Immature natural killer cell (primary cell): ENCODE measurements at regions not wholly inside any gene's neighbourhood (a gene's known extent, or its start where the extent isn't known, plus 50 kb on each side); places are given as distances from the start of the nearest gene placed in this dataset.

Source experiments
- DNase-seq, 3 donors: peaks; one replicate each; pipeline ENCODE4 v3.0.0; 2022; ENCODE audit warnings: mixed read lengths in 1 of 3
- H3K27ac Mint-ChIP-seq, 6 donors: one replicate each; pipeline ENCODE4 v1.8.0; 2020; ENCODE audit warnings: mixed read lengths in 6 of 6, mild to moderate bottlenecking in 5 of 6, inconsistent platforms in 4 of 6, moderate library complexity in 3 of 6
- H3K27me3 Mint-ChIP-seq, 3 donors: one replicate each; pipeline ENCODE4 v1.8.0; 2020 to 2021; ENCODE audit warnings: low read depth in 3 of 3, mild to moderate bottlenecking in 3 of 3, mixed read lengths in 3 of 3, moderate library complexity in 3 of 3, inconsistent platforms in 1 of 3
- H3K36me3 Mint-ChIP-seq, 3 donors: one replicate each; pipeline ENCODE4 v1.8.0; 2020; ENCODE audit warnings: mixed read lengths in 3 of 3, inconsistent platforms in 2 of 3, mild to moderate bottlenecking in 2 of 3
- H3K4me1 Mint-ChIP-seq, 2 donors: one replicate each; pipeline ENCODE4 v1.8.0; 2020; ENCODE audit warnings: inconsistent platforms in 2 of 2, mild to moderate bottlenecking in 2 of 2, mixed read lengths in 2 of 2, moderate library complexity in 1 of 2
- H3K4me3 Mint-ChIP-seq, 5 donors: one replicate each; pipeline ENCODE4 v1.8.0; 2020; ENCODE audit warnings: mild to moderate bottlenecking in 5 of 5, mixed read lengths in 5 of 5, inconsistent platforms in 3 of 5, moderate library complexity in 3 of 5
- H3K9me3 Mint-ChIP-seq, 6 donors: one replicate each; pipeline ENCODE4 v1.8.0; 2020; ENCODE audit warnings: mild to moderate bottlenecking in 6 of 6, mixed read lengths in 6 of 6, inconsistent platforms in 4 of 6, moderate library complexity in 3 of 6

DNA sequence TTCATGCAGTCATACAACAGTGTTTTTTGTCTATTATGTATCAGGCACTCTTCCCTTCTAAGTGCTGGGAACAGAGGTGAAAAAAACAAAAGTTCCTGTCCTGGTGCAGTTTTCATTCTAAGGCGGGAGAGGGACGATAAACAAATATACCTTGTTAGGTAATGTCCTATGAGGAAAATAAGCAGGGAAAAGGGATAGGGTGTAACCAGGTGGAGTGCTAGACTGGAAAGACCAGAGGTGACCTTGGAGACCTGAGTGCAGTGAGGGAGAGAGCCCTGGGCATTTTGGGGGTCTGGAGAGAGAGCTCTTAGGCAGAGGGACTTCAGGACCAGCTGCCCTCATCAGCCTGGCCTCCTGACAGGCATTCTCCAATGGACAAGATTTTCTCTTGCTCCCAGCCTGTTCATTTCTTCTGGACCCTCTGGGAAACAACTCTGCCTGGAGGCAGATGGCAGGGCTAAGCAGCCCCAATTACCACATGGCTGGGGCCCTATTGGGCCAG, 97.2 kb upstream of the TJP1 start:
- H3K9me3 Mint-ChIP-seq = no peaks in the 10 kb centered on the region
- peaks cover 2 to 13% (median 4%) of the 10 kb centered on the region in 3 donors for H3K27me3 Mint-ChIP-seq
- DNase-seq = no peak
- H3K36me3 Mint-ChIP-seq = no peaks in the 10 kb centered on the region
- no peak overlapping the region for H3K27ac Mint-ChIP-seq
- H3K4me3 Mint-ChIP-seq = no peak overlapping the region
- H3K4me1 Mint-ChIP-seq = no peaks in the 10 kb centered on the region

GRCh38 chr15:29917600-29918597, 95.6 kb upstream of the TJP1 start:
- Mint-ChIP-seq H3K4me1 (no peaks in the 10 kb centered on the region), H3K27me3 (peaks cover 2 to 9% (median 4%) of the 10 kb centered on the region in 3 donors)
- no peak for DNase-seq

DNA sequence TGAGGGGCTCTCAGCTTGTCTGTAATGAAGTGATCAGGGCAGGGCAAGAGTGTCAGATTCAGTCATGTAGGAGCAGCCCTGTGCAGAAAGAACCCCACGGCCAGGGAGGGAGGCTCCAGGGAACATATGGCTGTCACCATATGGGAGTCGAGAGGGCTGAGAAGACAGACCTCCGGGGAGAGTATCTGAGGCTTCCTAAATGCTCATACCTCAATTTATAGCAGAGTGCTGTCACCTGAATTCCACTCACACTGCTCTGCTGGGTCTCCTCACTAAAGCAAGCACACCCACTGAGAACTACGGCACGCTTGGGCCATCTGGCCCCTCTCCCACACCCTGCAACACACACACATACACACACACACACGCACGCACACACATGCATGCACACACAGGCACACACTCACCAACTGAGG, 92.3 kb upstream of the TJP1 start:
- Mint-ChIP-seq H3K27ac (no peak overlapping the region), H3K9me3 (peaks cover 0 to 4% (median 0%) of the 10 kb centered on the region in 6 donors)

More at GRCh38 chr15:29917600-29918597, 95.6 kb upstream of the TJP1 start:
- no peak overlapping the region for H3K27ac Mint-ChIP-seq
- no peaks in the 10 kb centered on the region for H3K9me3 Mint-ChIP-seq
- H3K4me3 Mint-ChIP-seq = no peak overlapping the region
- no peaks in the 10 kb centered on the region for H3K36me3 Mint-ChIP-seq

DNA sequence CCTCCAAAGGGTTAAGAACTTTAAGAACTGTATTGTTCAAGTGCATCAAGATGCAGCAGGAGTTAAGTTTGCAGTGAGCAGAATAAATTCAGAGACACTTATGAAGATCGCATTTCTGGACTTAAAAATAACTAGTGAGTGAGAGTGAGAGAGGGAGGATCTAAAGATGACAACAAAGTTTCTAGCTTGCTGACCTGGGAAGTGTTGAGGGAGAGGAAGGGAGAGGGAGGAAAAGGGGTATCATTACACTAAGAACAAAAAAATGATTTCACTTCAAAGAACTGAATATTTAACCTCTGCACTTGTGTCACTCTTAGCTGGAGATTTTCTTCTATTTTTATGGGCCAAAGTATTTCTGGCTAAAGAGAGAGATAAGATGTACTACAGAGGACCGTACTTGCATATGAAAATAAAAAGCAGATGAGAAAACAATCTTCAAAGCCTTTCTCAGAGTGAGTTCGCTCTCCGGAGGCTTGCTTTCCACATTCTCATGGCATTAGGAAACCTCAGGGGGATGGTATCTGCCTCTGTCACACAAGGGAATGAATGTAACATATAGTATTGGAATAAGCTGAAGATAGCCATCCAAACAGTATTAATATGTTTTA, 91.4 kb upstream of the TJP1 start:
- no peak for DNase-seq
- no peaks in the 10 kb centered on the region for H3K4me1 Mint-ChIP-seq
- no peaks in the 10 kb centered on the region for H3K36me3 Mint-ChIP-seq
- H3K9me3 Mint-ChIP-seq = peaks cover 0 to 4% (median 0%) of the 10 kb centered on the region in 6 donors
- no peak overlapping the region for H3K27ac Mint-ChIP-seq
- H3K4me3 Mint-ChIP-seq = no peak overlapping the region
- peaks cover under 1 to 6% (median 2%) of the 10 kb centered on the region in 3 donors for H3K27me3 Mint-ChIP-seq

More for the DNA sequence above, 92.3 kb upstream of the TJP1 start:
- H3K36me3 Mint-ChIP-seq = no peaks in the 10 kb centered on the region
- no peak overlapping the region for H3K4me3 Mint-ChIP-seq
- peaks cover 2 to 6% (median 3%) of the 10 kb centered on the region in 3 donors for H3K27me3 Mint-ChIP-seq
- H3K4me1 Mint-ChIP-seq = no peaks in the 10 kb centered on the region
- no peak for DNase-seq

DNA sequence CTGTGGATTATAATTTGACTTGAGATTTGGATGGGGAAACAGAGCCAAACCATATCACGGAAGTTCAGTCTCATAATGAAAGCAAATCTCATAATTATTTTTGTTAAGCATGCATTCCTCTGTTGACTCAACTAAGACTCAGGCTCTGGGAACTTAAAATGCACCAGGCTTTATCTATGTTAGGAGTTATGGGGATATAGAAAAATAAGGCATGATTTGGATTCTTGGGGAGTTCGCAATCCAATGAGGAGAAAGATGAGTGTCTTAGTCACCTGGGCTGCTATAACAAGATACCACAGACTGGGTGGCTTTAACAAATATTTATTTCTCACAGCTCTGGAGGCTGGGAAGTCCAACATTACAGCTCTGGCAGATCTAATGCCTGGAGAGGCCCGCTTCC, 89.4 kb upstream of the TJP1 start:
- DNase-seq = no peak
- Mint-ChIP-seq H3K4me1 (no peaks in the 10 kb centered on the region), H3K27me3 (peaks cover 0 to 6% (median 2%) of the 10 kb centered on the region in 3 donors), H3K27ac (no peak overlapping the region), H3K36me3 (no peaks in the 10 kb centered on the region), H3K9me3 (peaks cover 0 to 4% (median 0%) of the 10 kb centered on the region in 6 donors), H3K4me3 (no peak overlapping the region)

- H3K4me3 Mint-ChIP-seq = no peak overlapping the region
- no peaks in the 10 kb centered on the region for H3K36me3 Mint-ChIP-seq
- H3K27me3 Mint-ChIP-seq = peaks cover 0 to 6% (median 2%) of the 10 kb centered on the region in 3 donors
- H3K4me1 Mint-ChIP-seq = no peaks in the 10 kb centered on the region
- no peak for DNase-seq
- H3K9me3 Mint-ChIP-seq = peaks cover 0 to 4% (median 0%) of the 10 kb centered on the region in 6 donors
- H3K27ac Mint-ChIP-seq = no peak overlapping the region
These were observed 87.8 kb upstream of the TJP1 start for GRCh38 chr15:29910068-29910467.

DNA sequence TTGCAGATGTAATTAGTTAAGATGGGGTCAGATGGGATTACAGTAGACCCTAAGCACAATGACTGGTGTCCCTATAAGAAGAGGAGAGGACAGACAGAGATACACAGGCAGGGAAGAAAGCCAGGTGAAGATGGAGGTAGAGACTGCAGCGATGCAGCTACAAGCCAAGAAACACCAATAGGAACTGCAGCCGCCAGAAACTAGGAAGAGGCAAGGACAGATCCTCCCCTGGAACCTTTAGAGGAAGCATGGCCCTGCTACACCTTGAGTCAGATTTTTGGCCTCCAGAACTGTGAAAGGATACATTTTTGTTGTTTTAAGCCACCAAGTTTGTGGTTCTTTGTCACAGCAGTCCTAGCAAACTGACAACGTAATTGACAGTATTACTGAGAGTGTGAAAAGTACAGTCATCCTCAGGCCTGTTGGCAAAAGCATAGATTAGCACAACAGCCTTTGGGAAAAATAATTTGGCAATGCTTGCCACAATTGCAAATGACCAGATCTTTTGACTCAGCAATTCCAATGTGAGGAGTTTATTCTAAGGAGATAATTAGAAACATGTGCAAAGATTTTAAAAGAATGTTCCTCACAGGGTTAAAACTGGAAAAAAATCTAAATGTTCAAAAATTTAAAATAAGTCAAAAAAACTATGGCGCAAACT, 82.6 kb upstream of the TJP1 start:
- H3K9me3 Mint-ChIP-seq = peaks cover 0 to 2% (median 0%) of the 10 kb centered on the region in 6 donors
- peaks cover 1 to 3% (median 2%) of the 10 kb centered on the region in 3 donors for H3K27me3 Mint-ChIP-seq
- no peaks in the 10 kb centered on the region for H3K36me3 Mint-ChIP-seq
- H3K27ac Mint-ChIP-seq = no peak overlapping the region
- H3K4me1 Mint-ChIP-seq = no peaks in the 10 kb centered on the region
- H3K4me3 Mint-ChIP-seq = no peak overlapping the region
- no peak for DNase-seq

- H3K27me3 Mint-ChIP-seq = peaks cover 0 to 3% (median 2%) of the 10 kb centered on the region in 3 donors
- no peak for DNase-seq
- no peak overlapping the region for H3K27ac Mint-ChIP-seq
- H3K4me3 Mint-ChIP-seq = no peak overlapping the region
- H3K36me3 Mint-ChIP-seq = no peaks in the 10 kb centered on the region
- H3K4me1 Mint-ChIP-seq = no peaks in the 10 kb centered on the region
- peaks cover 0 to 6% (median 0%) of the 10 kb centered on the region in 6 donors for H3K9me3 Mint-ChIP-seq
These were observed 81.7 kb upstream of the TJP1 start for GRCh38 chr15:29903785-29904464.

DNA sequence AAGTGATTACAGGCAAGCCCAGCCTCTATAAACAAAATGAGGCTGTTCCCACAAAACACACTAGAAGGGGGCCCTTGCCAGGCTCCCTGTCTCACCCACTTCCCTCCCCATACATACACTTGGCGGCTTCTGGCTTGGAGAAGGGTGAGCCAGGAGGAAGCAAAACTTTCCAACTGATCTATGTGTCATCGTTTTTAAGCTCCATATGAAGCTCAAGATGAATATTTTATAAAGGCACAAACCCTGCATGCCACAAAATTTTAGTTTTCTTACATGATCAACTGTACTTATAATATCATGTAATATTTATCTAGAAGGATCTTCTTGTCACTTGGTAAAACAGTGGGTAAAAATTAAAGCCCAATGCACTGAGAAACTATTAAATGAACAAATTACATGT, 80.8 kb upstream of the TJP1 start:
- H3K36me3 Mint-ChIP-seq = no peaks in the 10 kb centered on the region

GRCh38 chr15:29900237-29901189, 78.2 kb upstream of the TJP1 start:
- peaks cover 2 to 5% (median 2%) of the 10 kb centered on the region in 3 donors for H3K27me3 Mint-ChIP-seq
- H3K36me3 Mint-ChIP-seq = no peaks in the 10 kb centered on the region
- H3K9me3 Mint-ChIP-seq = peaks cover 0 to 8% (median 4%) of the 10 kb centered on the region in 6 donors
- no peak for DNase-seq
- no peaks in the 10 kb centered on the region for H3K4me1 Mint-ChIP-seq
- H3K4me3 Mint-ChIP-seq = no peak overlapping the region
- H3K27ac Mint-ChIP-seq = no peak overlapping the region

More for the DNA sequence above, 80.8 kb upstream of the TJP1 start:
- H3K27me3 Mint-ChIP-seq = peaks cover 0 to 3% (median 2%) of the 10 kb centered on the region in 3 donors
- H3K9me3 Mint-ChIP-seq = peaks cover 0 to 6% (median under 1%) of the 10 kb centered on the region in 6 donors
- no peak for DNase-seq
- no peak overlapping the region for H3K27ac Mint-ChIP-seq
- no peak overlapping the region for H3K4me3 Mint-ChIP-seq
- no peaks in the 10 kb centered on the region for H3K4me1 Mint-ChIP-seq

GRCh38 chr15:29896062-29896461, 73.8 kb upstream of the TJP1 start:
- Mint-ChIP-seq H3K4me3 (no peak overlapping the region), H3K4me1 (no peaks in the 10 kb centered on the region), H3K27me3 (peaks cover 2 to 7% (median 4%) of the 10 kb centered on the region in 3 donors), H3K36me3 (no peaks in the 10 kb centered on the region), H3K9me3 (peaks cover 0 to 11% (median 4%) of the 10 kb centered on the region in 6 donors), H3K27ac (no peak overlapping the region)
- DNase-seq = no peak

GRCh38 chr15:29891096-29891457, 68.8 kb upstream of the TJP1 start:
- H3K27ac Mint-ChIP-seq = no peak overlapping the region
- no peak overlapping the region for H3K4me3 Mint-ChIP-seq
- DNase-seq = no peak
- peaks cover 0 to 14% (median 8%) of the 10 kb centered on the region in 3 donors for H3K27me3 Mint-ChIP-seq
- H3K4me1 Mint-ChIP-seq = no peaks in the 10 kb centered on the region
- peaks cover 0 to 5% (median 0%) of the 10 kb centered on the region in 6 donors for H3K9me3 Mint-ChIP-seq
- no peaks in the 10 kb centered on the region for H3K36me3 Mint-ChIP-seq
